Osteocyte (in vitro differentiated cells): ENCODE measurements at regions not wholly inside any gene's neighbourhood (a gene's known extent, or its start where the extent isn't known, plus 50 kb on each side); places are given as distances from the start of the nearest gene placed in this dataset.

Experiments
- DNase-seq: peaks from one replicate; pipeline ENCODE4 v3.0.0; 2021; ENCODE audit warnings: mixed read lengths; ENCODE audit not compliant: unreplicated experiment; ENCODE audit errors: extremely low spot score
- H3K27ac Mint-ChIP-seq: one replicate; pipeline ENCODE4 v1.8.0; 2021; ENCODE audit warnings: mild to moderate bottlenecking, mixed read lengths; ENCODE audit not compliant: unreplicated experiment
- H3K27me3 Mint-ChIP-seq: one replicate; pipeline ENCODE4 v1.8.0; 2021; ENCODE audit warnings: mixed read lengths; ENCODE audit not compliant: unreplicated experiment
- H3K36me3 Mint-ChIP-seq: one replicate; pipeline ENCODE4 v1.8.0; 2021; ENCODE audit warnings: mixed read lengths; ENCODE audit not compliant: unreplicated experiment
- H3K4me1 Mint-ChIP-seq: one replicate; pipeline ENCODE4 v1.8.0; 2021; ENCODE audit warnings: mixed read lengths; ENCODE audit not compliant: unreplicated experiment
- H3K4me3 Mint-ChIP-seq: one replicate; pipeline ENCODE4 v1.8.0; 2021; ENCODE audit warnings: mild to moderate bottlenecking, moderate library complexity, mixed read lengths; ENCODE audit not compliant: unreplicated experiment
- H3K9me3 Mint-ChIP-seq: one replicate; pipeline ENCODE4 v1.8.0; 2021; ENCODE audit warnings: mixed read lengths; ENCODE audit not compliant: unreplicated experiment
- CTCF ChIP-seq: fragments of 200-600 bp; sonication (generic); IDR thresholded peaks from 2 replicates; pipeline ENCODE4 v1.5.0; 2021; ENCODE audit warnings: antibody characterized with exemption, mild to moderate bottlenecking, moderate library complexity

GRCh38 chr6:66376001-66376400 lies 669.0 kb upstream of the EYS start:
- Mint-ChIP-seq H3K27ac (no peak overlapping the region), H3K4me1 (peaks cover 2% of the 10 kb centered on the region), H3K4me3 (no peak overlapping the region), H3K9me3 (peaks cover under 1% of the 10 kb centered on the region), H3K36me3 (no peaks in the 10 kb centered on the region), H3K27me3 (no peaks in the 10 kb centered on the region)
- no peak for TF ChIP-seq CTCF
- no peak for DNase-seq

GRCh38 chr6:66369407-66369806 lies 662.4 kb upstream of the EYS start:
- H3K27me3 Mint-ChIP-seq, result no peaks in the 10 kb centered on the region

GRCh38 chr6:66362888-66363287 lies 655.9 kb upstream of the EYS start:
- Mint-ChIP-seq H3K27ac (no peak overlapping the region), H3K9me3 (no peaks in the 10 kb centered on the region), H3K36me3 (no peaks in the 10 kb centered on the region), H3K27me3 (no peaks in the 10 kb centered on the region), H3K4me1 (peaks cover 1% of the 10 kb centered on the region), H3K4me3 (no peak overlapping the region)
- no peak for TF ChIP-seq CTCF
- no peak for DNase-seq

More at GRCh38 chr6:66369407-66369806, 662.4 kb upstream of the EYS start:
- Mint-ChIP-seq H3K4me1 (peaks cover 1% of the 10 kb centered on the region), H3K36me3 (no peaks in the 10 kb centered on the region), H3K4me3 (no peak overlapping the region), H3K9me3 (peaks cover 15% of the 10 kb centered on the region), H3K27ac (no peak overlapping the region)
- no peak for TF ChIP-seq CTCF
- DNase-seq, result no peak

GRCh38 chr6:66361886-66362285 lies 654.9 kb upstream of the EYS start:
- no peaks in the 10 kb centered on the region for H3K36me3 Mint-ChIP-seq

GRCh38 chr6:66357781-66358180 lies 650.8 kb upstream of the EYS start:
- no peak for DNase-seq
- H3K9me3 Mint-ChIP-seq, result no peaks in the 10 kb centered on the region
- TF ChIP-seq CTCF, result no peak
- H3K4me1 Mint-ChIP-seq, result no peaks in the 10 kb centered on the region
- H3K4me3 Mint-ChIP-seq, result no peak overlapping the region
- H3K27ac Mint-ChIP-seq, result no peak overlapping the region
- no peaks in the 10 kb centered on the region for H3K36me3 Mint-ChIP-seq
- no peaks in the 10 kb centered on the region for H3K27me3 Mint-ChIP-seq

More at GRCh38 chr6:66361886-66362285, 654.9 kb upstream of the EYS start:
- Mint-ChIP-seq H3K27ac (no peak overlapping the region), H3K4me1 (peaks cover 1% of the 10 kb centered on the region), H3K4me3 (no peak overlapping the region), H3K27me3 (no peaks in the 10 kb centered on the region), H3K9me3 (no peaks in the 10 kb centered on the region)
- no peak for TF ChIP-seq CTCF
- DNase-seq, result no peak
